Cardiac fibroblast (primary cell): ENCODE measurements at regions not wholly inside any gene's neighbourhood (a gene's known extent, or its start where the extent isn't known, plus 50 kb on each side); places are given as distances from the start of the nearest gene placed in this dataset.
"Not testable (repeated sequence)": the region's sequence is repeated elsewhere in the genome, so short reads cannot be mapped to it uniquely, and the experiment has no call there.

Experiments used
- DNase-seq, 2 donors: peaks; one replicate each; pipeline versions ENCODE4 v3.0.0 to v3.0.0-alpha.2; 2010; ENCODE audit warnings: low read depth in 2 of 2
- H3K4me3 ChIP-seq, 2 donors: replicated peaks in 1 of 2; 1 replicate in 1 of 2; 2 replicates in 1 of 2; pipeline ENCODE4 v1.5.1; 2011; ENCODE audit warnings: low read depth in 2 of 2, low read length in 2 of 2, mild to moderate bottlenecking in 2 of 2, moderate library complexity in 1 of 2
- TF ChIP-seq, protein P1 (sequence below): IDR thresholded peaks from one replicate; pipeline ENCODE4 v1.5.1; 2011; ENCODE audit warnings: low read depth, mild to moderate bottlenecking, low read length, inconsistent platforms

DNA sequence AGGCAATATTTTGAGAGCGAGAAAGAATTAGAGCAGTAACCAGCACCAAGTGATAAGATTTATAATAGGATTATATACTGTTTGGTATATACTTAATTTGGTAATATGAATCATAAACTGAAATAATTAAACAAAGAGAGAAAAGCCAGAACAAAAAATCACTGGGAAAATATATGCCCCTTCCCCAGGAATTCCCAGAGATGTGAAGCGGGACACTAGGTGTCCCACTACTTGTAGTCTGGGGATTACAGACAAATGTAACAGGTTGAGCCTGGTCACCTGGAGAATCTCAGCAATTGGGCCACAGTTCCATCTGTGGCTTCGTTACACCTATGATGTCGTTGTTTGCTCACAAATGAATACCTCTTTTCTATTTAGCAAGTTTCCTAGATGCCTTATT lies 256.1 kb upstream of the CHAC2 start:
- TF ChIP-seq, protein P1, sequence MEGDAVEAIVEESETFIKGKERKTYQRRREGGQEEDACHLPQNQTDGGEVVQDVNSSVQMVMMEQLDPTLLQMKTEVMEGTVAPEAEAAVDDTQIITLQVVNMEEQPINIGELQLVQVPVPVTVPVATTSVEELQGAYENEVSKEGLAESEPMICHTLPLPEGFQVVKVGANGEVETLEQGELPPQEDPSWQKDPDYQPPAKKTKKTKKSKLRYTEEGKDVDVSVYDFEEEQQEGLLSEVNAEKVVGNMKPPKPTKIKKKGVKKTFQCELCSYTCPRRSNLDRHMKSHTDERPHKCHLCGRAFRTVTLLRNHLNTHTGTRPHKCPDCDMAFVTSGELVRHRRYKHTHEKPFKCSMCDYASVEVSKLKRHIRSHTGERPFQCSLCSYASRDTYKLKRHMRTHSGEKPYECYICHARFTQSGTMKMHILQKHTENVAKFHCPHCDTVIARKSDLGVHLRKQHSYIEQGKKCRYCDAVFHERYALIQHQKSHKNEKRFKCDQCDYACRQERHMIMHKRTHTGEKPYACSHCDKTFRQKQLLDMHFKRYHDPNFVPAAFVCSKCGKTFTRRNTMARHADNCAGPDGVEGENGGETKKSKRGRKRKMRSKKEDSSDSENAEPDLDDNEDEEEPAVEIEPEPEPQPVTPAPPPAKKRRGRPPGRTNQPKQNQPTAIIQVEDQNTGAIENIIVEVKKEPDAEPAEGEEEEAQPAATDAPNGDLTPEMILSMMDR = no peak
- no peak for DNase-seq
- H3K4me3 ChIP-seq = no peak overlapping the region

DNA sequence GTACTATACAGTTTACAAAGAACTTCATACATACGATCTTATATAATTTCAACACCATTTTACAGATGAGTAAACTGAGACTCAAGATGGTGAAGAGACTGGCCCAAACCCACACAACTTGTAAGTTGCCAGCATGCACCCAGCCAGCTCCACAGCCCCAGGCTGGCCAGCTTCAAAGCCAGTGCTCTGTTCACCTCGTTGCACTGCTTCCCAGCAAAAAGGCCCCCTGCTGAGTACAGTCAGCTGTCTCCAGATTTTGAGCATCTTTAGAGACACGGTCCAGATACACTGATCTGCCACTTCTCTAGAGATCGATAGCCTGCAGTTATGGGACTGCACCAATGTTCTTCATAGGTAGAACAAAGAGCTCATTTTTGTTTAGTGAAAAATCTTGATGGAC lies 257.2 kb upstream of the CHAC2 start:
- H3K4me3 ChIP-seq = no peak overlapping the region
- no peak for DNase-seq
- TF ChIP-seq, protein P1 = no peak

DNA sequence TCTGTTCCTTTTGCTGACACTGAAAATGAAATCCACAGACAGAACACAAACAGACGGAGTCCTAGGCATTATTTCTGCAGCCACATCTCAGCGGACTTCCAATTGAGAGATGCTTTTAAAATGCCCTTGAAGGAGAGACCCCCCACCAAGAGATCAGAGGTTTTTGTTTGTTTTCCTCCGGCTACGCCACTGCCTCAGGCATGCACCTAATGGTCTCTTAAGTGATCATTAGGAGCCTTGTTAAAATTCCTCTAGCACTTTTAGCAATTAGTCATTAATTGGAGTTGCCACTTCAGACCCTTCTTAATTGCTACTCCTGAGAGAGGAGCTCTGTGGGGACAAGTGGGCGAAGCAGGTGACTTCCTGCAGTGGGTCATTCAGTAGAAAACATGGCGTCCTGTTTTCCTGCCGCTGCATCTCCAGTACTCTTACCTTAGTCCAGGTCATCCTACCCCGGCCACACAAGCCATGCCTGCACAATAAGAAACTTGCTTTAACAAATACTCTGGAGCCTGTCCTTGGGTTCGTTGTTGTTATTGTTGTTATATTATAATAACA lies 257.7 kb upstream of the CHAC2 start:
- TF ChIP-seq, protein P1 = no peak
- no peak for DNase-seq
- H3K4me3 ChIP-seq = no peak overlapping the region

DNA sequence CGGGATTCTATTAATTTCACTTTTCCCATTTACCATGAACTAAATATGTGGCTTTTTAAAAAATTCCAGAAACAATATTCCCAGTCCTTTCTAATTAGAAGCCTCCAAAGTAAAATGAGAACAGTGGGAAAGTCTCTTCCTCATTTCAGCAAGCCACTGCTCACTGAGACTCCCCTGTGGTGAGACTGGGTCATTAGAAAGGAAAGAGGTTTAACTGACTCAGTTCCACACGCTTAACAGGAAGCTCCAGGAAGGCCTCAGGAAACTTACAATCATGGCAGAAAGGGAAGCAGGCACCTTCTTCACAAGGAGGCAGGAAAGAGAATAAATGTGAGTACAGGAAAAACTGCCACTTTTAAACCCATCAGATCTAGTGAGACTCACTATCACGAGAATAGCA lies 258.9 kb upstream of the CHAC2 start:
- no peak for DNase-seq
- TF ChIP-seq, protein P1 = no peak
- no peak overlapping the region for H3K4me3 ChIP-seq

DNA sequence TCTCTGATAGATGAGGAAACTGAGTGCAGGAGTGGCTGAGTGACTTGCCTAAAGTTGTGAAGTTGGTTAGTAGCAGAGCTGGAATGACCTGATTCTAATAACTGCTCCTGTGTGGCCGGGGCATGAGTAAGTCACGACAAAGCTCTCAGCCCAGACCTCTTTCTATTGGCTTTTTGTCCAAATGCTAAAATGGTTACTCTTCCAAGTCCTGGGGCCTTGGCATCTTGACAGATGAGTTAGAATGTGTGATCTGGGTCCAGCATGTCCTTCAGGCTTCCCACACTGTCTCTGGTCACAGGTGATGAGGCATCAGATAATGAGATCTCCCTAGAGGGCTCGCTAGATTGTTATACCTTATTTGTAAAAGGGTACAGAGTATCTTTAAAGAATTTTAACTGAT lies 260.5 kb upstream of the CHAC2 start:
- H3K4me3 ChIP-seq, DNase-seq: not testable (repeated sequence)

DNA sequence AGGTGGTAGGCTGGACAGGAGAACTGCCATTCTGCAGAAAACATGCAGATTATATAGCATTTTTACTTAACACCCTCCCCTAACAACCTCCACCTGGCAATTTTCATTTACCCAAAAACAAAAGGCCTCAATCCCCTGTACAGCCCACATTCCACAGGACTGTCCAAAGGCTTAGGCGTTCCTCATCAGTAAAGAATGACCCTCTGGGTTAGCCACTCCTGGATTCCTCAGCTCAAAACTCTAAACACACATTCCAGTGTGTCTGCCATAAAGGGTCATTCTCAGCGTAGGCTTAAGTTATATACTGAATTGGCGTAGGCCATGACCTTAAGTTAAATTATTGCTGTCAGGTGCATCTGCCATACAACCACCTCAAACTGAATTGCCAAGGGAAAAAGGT lies 261.8 kb upstream of the CHAC2 start:
- TF ChIP-seq, protein P1 = no peak
- DNase-seq = no peak
- no peak overlapping the region for H3K4me3 ChIP-seq

DNA sequence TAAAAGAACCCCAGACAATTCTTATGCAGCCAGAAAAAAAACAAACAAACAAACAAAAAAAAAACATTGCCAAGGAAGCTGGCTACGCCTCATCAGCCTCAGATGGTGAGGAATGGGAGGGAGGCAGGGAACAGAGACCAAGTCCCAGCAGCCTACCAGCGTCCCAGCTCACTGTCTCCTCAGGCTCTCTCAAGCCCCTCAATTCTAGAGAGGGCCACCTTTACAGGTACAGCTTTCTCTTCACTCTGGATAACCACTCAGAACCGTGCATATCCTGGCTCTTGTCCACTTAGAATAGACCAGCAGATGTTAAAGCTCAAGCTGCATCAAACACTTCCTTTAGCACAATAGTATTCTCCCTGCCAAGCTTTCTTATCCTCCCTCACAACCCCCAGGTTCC lies 263.1 kb upstream of the CHAC2 start:
- no peak overlapping the region for H3K4me3 ChIP-seq
- TF ChIP-seq, protein P1 = no peak
- no peak for DNase-seq
